ENCODE measurements at regions not wholly inside any gene's neighbourhood (a gene's known extent, or its start where the extent isn't known, plus 50 kb on each side); places are given as distances from the start of the nearest gene placed in this dataset.

DNA sequence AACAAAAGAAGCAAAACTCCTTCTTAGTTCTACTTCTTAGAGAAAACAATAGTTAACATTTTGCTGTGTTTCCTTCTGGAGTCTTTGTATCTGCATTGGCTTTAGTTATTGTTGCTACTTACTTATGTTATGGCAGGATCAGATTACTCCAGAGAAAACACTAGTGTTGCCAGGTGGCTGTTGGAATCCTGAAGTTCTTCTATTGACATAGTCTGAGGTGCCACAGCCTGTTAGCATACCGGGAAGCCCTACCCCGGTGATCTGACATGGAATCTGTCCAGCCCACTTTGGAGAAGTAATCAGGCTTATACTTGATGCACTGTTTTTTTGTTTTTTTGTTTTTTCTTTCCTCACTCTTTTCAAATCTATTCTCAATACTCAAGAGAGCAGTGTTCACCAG is 68.5 kb upstream of the CEP78 start:
- no peak for TF ChIP-seq NR2F2 (IDR thresholded peaks at IDR 0.05)
- TF ChIP-seq RAD21 (IDR thresholded peaks at IDR 0.05) = no peak
